Suprapubic skin (tissue), 4 donors: ENCODE measurements at regions not wholly inside any gene's neighbourhood (a gene's known extent, or its start where the extent isn't known, plus 50 kb on each side); places are given as distances from the start of the nearest gene placed in this dataset.
"Not testable (repeated sequence)": the region's sequence is repeated elsewhere in the genome, so short reads cannot be mapped to it uniquely, and the experiment has no call there.

Experiments used
- EP300 ChIP-seq: sonication (generic); formaldehyde crosslinking; IDR thresholded peaks from one replicate; pipeline ENCODE4 v1.6.1; 2017; ENCODE audit warnings: antibody characterized with exemption
- POLR2A ChIP-seq, 2 donors: fragments of 450-650 bp; IDR thresholded peaks; one replicate each; pipeline ENCODE4 v1.6.1; 2017; ENCODE audit warnings: antibody characterized with exemption in 2 of 2, mild to moderate bottlenecking in 2 of 2, moderate library complexity in 2 of 2
- POLR2AphosphoS5 ChIP-seq, 3 donors: sonication (generic); formaldehyde crosslinking; IDR thresholded peaks; one replicate each; pipeline ENCODE4 v1.6.1; 2017; ENCODE audit warnings: antibody characterized with exemption in 3 of 3
- TF ChIP-seq, protein P1 (sequence below), 2 donors: fragments of 200-600 bp in 1 of 2; fragments of 450-650 bp in 1 of 2; sonication (generic) in 1 of 2; IDR thresholded peaks; one replicate each; pipeline ENCODE4 v1.5.1; 2016 to 2019; ENCODE audit warnings: antibody characterized with exemption in 2 of 2, mild to moderate bottlenecking in 1 of 2, moderate library complexity in 1 of 2

DNA sequence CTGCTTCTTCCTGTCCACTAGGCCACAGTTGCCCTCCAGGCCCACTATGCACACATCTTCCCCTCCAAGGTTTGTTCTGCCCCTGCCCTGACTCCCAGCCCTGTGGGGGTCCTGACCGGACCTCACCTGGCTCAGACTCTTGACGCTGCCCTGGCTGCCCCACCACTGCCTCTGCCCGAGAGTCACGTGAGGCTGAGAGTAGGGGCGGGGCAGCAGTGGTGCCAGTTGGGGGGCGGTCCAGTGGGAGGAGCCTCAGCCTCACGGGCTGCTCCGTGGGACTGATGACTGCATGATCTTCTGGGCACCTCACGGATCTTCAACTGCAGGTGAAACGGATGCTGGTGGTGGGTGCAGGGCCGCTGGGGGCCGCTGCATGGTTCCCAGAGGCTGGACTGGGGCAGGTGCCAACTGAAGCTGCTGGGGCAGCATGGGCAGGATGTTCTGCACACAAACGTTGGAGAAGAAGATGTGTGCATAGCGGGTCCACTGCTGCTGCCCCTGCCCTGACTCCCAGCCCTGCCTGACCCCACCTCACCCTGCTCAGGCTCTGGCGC is 77.6 kb downstream of the HHIPL2 start:
- TF ChIP-seq, protein P1, sequence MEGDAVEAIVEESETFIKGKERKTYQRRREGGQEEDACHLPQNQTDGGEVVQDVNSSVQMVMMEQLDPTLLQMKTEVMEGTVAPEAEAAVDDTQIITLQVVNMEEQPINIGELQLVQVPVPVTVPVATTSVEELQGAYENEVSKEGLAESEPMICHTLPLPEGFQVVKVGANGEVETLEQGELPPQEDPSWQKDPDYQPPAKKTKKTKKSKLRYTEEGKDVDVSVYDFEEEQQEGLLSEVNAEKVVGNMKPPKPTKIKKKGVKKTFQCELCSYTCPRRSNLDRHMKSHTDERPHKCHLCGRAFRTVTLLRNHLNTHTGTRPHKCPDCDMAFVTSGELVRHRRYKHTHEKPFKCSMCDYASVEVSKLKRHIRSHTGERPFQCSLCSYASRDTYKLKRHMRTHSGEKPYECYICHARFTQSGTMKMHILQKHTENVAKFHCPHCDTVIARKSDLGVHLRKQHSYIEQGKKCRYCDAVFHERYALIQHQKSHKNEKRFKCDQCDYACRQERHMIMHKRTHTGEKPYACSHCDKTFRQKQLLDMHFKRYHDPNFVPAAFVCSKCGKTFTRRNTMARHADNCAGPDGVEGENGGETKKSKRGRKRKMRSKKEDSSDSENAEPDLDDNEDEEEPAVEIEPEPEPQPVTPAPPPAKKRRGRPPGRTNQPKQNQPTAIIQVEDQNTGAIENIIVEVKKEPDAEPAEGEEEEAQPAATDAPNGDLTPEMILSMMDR (IDR thresholded peaks at IDR 0.05): not testable (repeated sequence)
- TF ChIP-seq POLR2AphosphoS5 (IDR thresholded peaks at IDR 0.05); EP300; POLR2A (IDR thresholded peaks at IDR 0.05): not testable (repeated sequence)
